ENCODE measurements at regions not wholly inside any gene's neighbourhood (a gene's known extent, or its start where the extent isn't known, plus 50 kb on each side); places are given as distances from the start of the nearest gene placed in this dataset.

GRCh38 chr2:94776036-94776435 is 95.2 kb upstream of the TEKT4 start:
- TF ChIP-seq CTCF (IDR thresholded peaks at IDR 0.05; ENCODE audit: control extremely low read depth in 1 of 3, insufficient read depth in 1 of 3, low read depth in 1 of 3, low read length in 3 of 3) (no peak), POLR2A (IDR thresholded peaks at IDR 0.05; ENCODE audit: control extremely low read depth in 1 of 2, low read depth in 2 of 2, low read length in 2 of 2) (no peak), USF2 (IDR thresholded peaks at IDR 0.05; ENCODE audit: low read length) (no peak), TAF1 (IDR thresholded peaks at IDR 0.05; ENCODE audit: low read depth, low read length) (no peak), CHD7 (IDR thresholded peaks at IDR 0.05; ENCODE audit: insufficient replicate concordance, low read length) (no peak), PHF8 (conservative IDR thresholded peaks at IDR 0.05; ENCODE audit: low read depth, low read length) (no peak)
